Vagina (tissue), 2 donors: ENCODE measurements at regions not wholly inside any gene's neighbourhood (a gene's known extent, or its start where the extent isn't known, plus 50 kb on each side); places are given as distances from the start of the nearest gene placed in this dataset.

Source experiments
- CTCF ChIP-seq, 3 experiments: fragments of 450-650 bp in 2 of 3; fragments of 200-600 bp in 1 of 3; sonication (generic) in 1 of 3; IDR thresholded peaks; one replicate each; pipeline ENCODE4 v1.5.1; 2017 to 2019; ENCODE audit warnings: antibody characterized with exemption in 3 of 3, mild to moderate bottlenecking in 2 of 3, moderate library complexity in 2 of 3
- POLR2A ChIP-seq, 2 donors: fragments of 450-650 bp; IDR thresholded peaks; one replicate each; pipeline ENCODE4 v1.6.1; 2017; ENCODE audit warnings: antibody characterized with exemption in 2 of 2, mild to moderate bottlenecking in 2 of 2, moderate library complexity in 2 of 2
- POLR2AphosphoS5 ChIP-seq, 2 donors: sonication (generic); formaldehyde crosslinking; IDR thresholded peaks; one replicate each; pipeline ENCODE4 v1.9.0; 2017; ENCODE audit warnings: antibody characterized with exemption in 2 of 2, mild to moderate bottlenecking in 2 of 2, low read depth in 1 of 2; ENCODE audit not compliant: insufficient read depth in 1 of 2

DNA sequence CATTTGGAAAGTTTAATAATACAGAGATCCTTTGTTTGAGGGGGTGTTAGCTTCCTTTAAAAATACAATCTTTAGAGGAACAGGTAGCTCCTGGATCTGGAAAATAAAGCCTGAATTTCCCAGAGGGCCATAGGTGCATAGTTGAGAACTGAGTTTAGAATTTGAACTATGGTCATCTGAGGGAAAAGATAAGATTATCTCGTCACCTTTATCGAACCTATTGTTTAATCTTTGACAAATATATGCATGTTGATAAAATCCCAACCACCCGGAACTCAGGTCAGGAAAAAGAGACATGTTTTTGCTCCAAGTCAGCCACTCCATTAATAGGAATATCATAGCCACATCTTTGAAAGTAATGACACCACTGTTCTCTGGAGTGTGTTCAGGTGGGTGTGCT lies 91.7 kb upstream of the FAM169A start:
- TF ChIP-seq CTCF (IDR thresholded peaks at IDR 0.05) (no peak), POLR2AphosphoS5 (IDR thresholded peaks at IDR 0.05; ENCODE audit: insufficient read depth in 1 of 2, low read depth in 1 of 2) (no peak), POLR2A (IDR thresholded peaks at IDR 0.05) (no peak)
